ENCODE measurements at regions not wholly inside any gene's neighbourhood (a gene's known extent, or its start where the extent isn't known, plus 50 kb on each side); places are given as distances from the start of the nearest gene placed in this dataset.
"Not testable (repeated sequence)": the region's sequence is repeated elsewhere in the genome, so short reads cannot be mapped to it uniquely, and the experiment has no call there.

GRCh38 chr21:35982717-35983116 is 77.6 kb downstream of the SETD4 start:
- DNase-seq (ENCODE audit: low read depth in 2 of 2), result no peak

DNA sequence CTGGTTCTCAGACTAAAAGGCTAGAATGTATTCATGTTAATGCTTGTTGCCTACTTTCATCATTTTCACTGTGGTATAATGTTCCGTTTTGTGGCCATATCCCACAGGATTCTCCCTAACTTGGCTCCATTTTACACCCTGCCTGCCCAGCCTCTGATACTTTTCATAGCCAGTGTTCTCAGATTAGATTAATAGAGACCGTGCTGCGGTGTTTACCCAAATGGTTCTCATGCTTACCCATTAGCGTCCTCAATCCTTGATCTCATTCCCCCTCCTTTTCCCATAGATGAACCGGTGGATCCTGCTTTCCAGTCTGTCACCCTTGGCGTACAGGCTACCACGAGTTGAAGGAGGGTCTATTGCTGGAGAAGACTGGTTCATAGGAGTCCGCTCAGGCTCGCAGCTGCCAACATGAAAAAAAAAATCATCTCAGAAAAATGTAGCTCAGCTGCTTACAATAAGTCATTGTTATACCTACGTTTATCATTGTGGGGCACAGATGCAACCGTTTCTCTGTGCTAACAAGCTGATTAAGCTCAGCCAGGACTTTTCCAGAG is 78.7 kb downstream of the SETD4 start:
- DNase-seq (ENCODE audit: low read depth in 2 of 2), result no peak

GRCh38 chr21:35980821-35981220 is 79.5 kb downstream of the SETD4 start:
- DNase-seq (ENCODE audit: low read depth in 2 of 2), result no peak

GRCh38 chr21:35977860-35978259 is 82.5 kb downstream of the SETD4 start:
- DNase-seq (ENCODE audit: low read depth in 2 of 2), result not testable (repeated sequence)

- DNase-seq (ENCODE audit: low read depth in 2 of 2), result no peak
These were observed 83.4 kb downstream of the SETD4 start for GRCh38 chr21:35976929-35977328.

DNA sequence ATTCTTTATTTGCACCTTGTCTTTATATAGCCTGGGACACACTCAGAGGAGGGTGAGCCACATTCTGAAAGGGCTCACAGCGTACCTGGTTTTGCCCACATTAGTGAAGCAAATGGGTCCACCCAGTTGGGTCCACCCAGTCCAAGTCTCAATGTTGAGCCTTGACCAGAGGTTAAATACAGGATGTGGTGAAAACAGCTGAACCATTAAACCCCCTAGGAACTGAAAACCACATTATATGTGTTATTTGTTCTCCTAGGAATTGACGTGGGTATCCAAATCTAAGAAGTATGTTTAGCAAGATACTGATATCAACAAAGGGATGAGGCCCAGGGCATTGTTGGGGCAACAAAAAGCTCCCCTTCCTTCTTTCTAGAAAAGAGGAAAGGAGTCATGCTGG is 83.8 kb downstream of the SETD4 start:
- DNase-seq (ENCODE audit: low read depth in 2 of 2), result no peak

DNA sequence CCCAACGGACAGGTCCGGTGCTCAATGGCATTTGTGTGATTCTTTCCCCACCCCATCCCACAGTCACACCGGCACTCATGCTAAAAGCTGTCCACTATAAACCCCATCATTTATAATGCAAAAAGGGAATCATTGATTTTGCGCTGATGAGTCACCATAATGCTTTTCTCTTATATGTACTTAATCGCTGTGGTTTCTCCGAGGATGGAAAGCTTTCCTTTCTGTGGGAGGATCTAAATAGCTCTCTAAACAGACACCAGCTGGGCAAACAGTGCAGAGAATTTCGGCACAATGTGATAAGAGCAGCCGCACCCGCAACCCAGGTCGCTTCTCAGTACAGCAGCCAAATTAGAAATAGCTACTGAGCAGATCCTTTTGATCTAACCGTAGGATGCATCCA is 85.6 kb downstream of the SETD4 start:
- no peak for DNase-seq (ENCODE audit: low read depth in 2 of 2)

DNA sequence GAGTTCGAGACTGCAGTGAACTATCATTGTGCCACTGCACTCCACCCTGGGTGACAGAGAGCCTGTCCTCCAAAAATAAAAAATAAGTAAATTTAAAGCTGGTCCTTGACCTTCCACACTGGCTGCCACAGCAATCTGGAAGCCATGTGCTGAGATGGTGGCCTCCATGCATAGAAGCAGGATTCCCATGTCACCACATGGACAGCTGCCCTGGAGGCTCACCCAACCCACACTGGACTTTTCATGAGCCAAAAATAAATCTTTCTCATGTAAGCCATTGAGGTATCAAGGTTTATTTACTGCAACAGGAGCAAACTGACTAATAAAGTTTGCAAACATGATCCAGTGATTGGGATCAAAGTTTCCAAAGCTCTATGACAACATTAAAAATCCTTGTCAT is 88.5 kb downstream of the SETD4 start:
- DNase-seq (ENCODE audit: low read depth in 2 of 2), result no peak

- DNase-seq (ENCODE audit: low read depth in 2 of 2), result no peak
These were observed 91.0 kb downstream of the SETD4 start for GRCh38 chr21:35969281-35969680.

GRCh38 chr21:35968564-35968963 is 91.8 kb downstream of the SETD4 start:
- DNase-seq (ENCODE audit: low read depth in 2 of 2), result no peak

GRCh38 chr21:35965699-35966098 is 94.6 kb downstream of the SETD4 start:
- DNase-seq (ENCODE audit: low read depth in 2 of 2), result no peak

GRCh38 chr21:35963920-35964451 is 96.3 kb downstream of the SETD4 start:
- DNase-seq (ENCODE audit: low read depth in 2 of 2), result peak in 1 of 2 donors; percentile 14

DNA sequence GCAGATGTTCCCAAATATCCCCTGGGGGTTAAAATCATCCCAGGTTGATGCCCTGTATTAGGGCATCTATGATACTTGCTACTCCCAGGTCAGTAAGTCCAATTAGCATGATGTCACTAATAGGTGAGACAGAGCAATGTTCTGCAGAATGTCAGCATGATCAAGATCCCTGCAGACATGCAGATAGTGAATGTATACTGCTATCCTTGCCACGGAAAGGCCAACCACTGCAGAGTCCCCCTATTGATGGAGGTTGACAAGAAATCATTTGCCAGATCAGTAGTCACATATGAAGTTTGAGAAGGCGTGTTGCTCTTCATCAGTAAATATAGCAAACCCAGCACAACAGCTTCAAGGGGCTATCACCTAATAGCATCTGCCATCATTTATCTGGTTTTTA is 97.4 kb downstream of the SETD4 start:
- no peak for DNase-seq (ENCODE audit: low read depth in 2 of 2)

GRCh38 chr21:35954066-35954465 is 106.3 kb downstream of the SETD4 start:
- peak in 1 of 2 donors; percentile 4 for DNase-seq (ENCODE audit: low read depth in 2 of 2)

DNA sequence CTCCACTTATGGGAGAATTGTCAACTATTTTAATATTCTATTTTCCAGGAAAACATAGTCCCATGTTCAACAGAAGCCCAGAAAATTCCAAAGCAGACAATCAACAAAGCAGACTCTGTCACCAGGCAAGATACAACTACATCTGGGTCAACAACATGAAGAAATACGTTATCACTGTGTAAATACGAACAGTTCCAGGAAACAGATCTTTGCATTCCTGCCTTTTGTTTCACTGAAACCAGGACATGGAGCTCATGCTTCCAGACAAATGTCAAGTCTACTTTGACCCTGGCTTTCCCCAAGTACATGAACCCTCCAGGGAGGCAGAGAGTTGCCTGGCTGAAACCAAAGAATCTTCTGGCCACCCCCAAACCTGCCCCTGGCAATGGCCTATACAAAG is 106.7 kb downstream of the SETD4 start:
- DNase-seq (ENCODE audit: low read depth in 2 of 2), result peak in 1 of 2 donors; percentile 81

DNA sequence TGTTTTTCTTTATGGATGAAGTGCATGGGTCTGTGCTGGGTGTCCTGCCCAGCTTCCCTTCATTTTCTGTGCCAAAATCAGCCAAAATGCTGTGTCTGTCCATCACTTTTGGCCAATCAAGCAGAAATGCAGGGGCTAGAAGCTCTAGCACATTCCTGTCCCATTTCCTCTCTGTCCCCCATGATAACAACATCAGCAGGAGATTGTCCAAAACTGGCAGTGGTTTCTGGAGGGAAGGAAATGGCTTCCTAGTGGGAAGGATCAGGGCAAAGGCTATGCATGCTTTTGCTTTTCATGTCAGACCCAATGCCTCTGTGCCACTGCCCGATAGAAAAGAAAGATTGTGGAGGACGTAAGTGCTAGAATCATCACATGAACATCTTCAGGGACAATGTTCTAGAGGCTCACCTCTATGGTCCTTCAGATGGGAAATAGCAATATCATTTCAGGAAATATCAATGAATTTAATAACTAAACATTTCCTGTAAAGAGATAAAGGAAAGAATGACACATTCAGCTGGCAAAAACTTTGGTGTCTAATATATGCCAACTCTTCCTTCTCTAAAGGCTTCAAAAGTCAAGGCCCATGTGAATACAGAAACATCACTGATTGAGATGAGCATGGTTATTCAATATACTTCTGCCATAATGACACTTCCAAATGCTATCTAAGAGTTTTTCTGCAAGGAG is 107.5 kb downstream of the SETD4 start:
- peak in 1 of 2 donors; percentile 91 for DNase-seq (ENCODE audit: low read depth in 2 of 2)

DNA sequence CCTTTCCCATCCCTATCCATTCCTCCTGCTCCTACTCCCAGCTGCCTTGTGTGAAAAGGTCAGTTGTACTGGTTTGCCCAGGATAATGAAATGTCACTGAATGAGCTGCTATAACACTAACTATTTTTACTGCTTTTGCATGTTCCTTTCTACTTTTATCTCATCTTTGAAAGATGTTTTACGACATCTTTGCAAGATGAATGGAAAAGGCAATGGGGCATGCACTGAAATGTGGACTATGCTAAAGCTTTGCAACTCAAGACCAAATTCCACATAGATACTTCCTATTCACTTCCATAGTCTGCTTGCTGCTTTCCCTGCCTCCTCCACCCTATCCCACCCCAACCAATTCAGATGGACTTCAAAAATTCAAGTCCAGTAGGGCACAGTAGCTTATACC is 111.3 kb downstream of the SETD4 start:
- no peak for DNase-seq (ENCODE audit: low read depth in 2 of 2)

DNA sequence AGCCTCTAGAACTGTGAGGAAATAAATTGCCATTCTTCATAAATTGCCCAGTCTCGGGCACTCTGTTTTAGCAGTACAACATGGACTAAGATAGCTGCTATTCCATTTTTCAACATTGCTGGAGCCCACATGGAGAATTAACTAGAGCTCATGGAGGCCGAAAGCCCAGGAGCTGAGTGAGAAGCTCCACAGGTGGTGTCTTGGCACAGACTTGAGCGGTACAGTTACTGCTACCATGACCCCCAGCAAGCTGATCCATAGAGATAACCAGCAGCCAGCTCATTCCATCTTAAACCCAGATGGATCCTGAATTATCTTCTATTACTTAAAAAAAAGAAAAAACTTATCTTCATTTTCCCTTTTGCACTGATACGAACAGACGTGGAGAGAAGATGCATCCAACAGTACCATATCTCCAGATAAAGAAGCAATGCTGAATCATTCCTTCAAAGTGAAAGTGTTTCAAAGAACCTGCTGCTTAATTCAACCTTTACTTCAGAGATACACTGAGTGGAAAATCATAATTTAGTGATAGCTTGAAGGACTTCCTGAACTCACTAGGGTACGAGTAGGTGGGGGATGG is 115.1 kb downstream of the SETD4 start:
- DNase-seq (ENCODE audit: low read depth in 2 of 2), result no peak

- DNase-seq (ENCODE audit: low read depth in 2 of 2), result no peak
These were observed 116.6 kb downstream of the SETD4 start for GRCh38 chr21:35943752-35944151.

- no peak for DNase-seq (ENCODE audit: low read depth in 2 of 2)
These were observed 117.8 kb downstream of the SETD4 start for GRCh38 chr21:35942211-35943144.

GRCh38 chr21:35940074-35940927 is 120.0 kb downstream of the SETD4 start:
- peak; percentile 82 to 88 for DNase-seq (ENCODE audit: low read depth in 2 of 2)
